ENCODE measurements at regions not wholly inside any gene's neighbourhood (a gene's known extent, or its start where the extent isn't known, plus 50 kb on each side); places are given as distances from the start of the nearest gene placed in this dataset.

GRCh38 chr17:45708707-45709290, 75.3 kb upstream of the CRHR1 start:
- TF ChIP-seq, protein P1, sequence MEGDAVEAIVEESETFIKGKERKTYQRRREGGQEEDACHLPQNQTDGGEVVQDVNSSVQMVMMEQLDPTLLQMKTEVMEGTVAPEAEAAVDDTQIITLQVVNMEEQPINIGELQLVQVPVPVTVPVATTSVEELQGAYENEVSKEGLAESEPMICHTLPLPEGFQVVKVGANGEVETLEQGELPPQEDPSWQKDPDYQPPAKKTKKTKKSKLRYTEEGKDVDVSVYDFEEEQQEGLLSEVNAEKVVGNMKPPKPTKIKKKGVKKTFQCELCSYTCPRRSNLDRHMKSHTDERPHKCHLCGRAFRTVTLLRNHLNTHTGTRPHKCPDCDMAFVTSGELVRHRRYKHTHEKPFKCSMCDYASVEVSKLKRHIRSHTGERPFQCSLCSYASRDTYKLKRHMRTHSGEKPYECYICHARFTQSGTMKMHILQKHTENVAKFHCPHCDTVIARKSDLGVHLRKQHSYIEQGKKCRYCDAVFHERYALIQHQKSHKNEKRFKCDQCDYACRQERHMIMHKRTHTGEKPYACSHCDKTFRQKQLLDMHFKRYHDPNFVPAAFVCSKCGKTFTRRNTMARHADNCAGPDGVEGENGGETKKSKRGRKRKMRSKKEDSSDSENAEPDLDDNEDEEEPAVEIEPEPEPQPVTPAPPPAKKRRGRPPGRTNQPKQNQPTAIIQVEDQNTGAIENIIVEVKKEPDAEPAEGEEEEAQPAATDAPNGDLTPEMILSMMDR (IDR thresholded peaks at IDR 0.05; ENCODE audit: borderline replicate concordance): no peak
- no peak for DNase-seq
- no peak overlapping the region for H3K27ac ChIP-seq (replicated peaks)
- no peak overlapping the region for H3K4me3 ChIP-seq
- intact Hi-C loops (cut with micrococcal nuclease): no loop called here
- H3K36me3 ChIP-seq: no peaks in the 10 kb centered on the region
- H3K9me3 ChIP-seq (replicated peaks): no peaks in the 10 kb centered on the region
- H3K4me1 ChIP-seq: no peaks in the 10 kb centered on the region
- peaks cover 99% of the 10 kb centered on the region for H3K27me3 ChIP-seq (ENCODE audit: low read depth)

- Histone ChIP-seq H3K27me3 (ENCODE audit: low read depth) (peaks cover 99% of the 10 kb centered on the region), H3K4me3 (no peak overlapping the region), H3K4me1 (no peaks in the 10 kb centered on the region), H3K27ac (replicated peaks) (no peak overlapping the region), H3K36me3 (no peaks in the 10 kb centered on the region), H3K9me3 (replicated peaks) (no peaks in the 10 kb centered on the region)
- intact Hi-C loops (cut with micrococcal nuclease): no loop called here
- no peak for DNase-seq
- TF ChIP-seq, protein P1 (IDR thresholded peaks at IDR 0.05; ENCODE audit: borderline replicate concordance): no peak
Measured at GRCh38 chr17:45709728-45710288, 74.3 kb upstream of the CRHR1 start.

DNA sequence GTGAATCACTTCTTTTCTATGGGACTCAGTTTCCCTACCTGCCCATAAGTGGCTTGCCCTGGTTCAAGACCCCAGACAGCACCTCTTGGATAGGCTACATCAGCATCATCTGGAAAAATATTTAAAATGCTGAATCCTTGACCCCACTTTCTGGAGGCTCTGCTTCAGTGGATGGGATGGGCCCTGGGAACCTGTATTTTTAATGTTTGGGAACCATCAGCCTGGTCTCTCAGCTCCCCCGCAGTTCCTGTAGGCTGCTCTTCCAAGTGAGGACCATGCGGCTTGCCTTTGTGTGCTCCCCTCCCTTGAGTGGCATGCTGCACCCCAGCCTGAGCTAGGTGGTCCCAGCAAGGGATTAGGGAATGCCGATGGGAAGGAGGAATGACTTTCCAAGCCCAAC, 68.3 kb upstream of the CRHR1 start:
- intact Hi-C loops (cut with micrococcal nuclease): no loop called here
- no peak for DNase-seq
- H3K27me3 ChIP-seq (ENCODE audit: low read depth): peaks cover 98% of the 10 kb centered on the region

GRCh38 chr17:45718791-45719190, 65.3 kb upstream of the CRHR1 start:
- intact Hi-C loops (cut with micrococcal nuclease): no loop called here
- Histone ChIP-seq H3K27me3 (ENCODE audit: low read depth) (peaks cover 86% of the 10 kb centered on the region), H3K4me3 (no peak overlapping the region), H3K4me1 (no peaks in the 10 kb centered on the region), H3K36me3 (no peaks in the 10 kb centered on the region), H3K9me3 (replicated peaks) (peaks cover under 1% of the 10 kb centered on the region), H3K27ac (replicated peaks) (no peak overlapping the region)
- TF ChIP-seq, protein P1 (IDR thresholded peaks at IDR 0.05; ENCODE audit: borderline replicate concordance): no peak
- DNase-seq: no peak

More for the DNA sequence above, 68.3 kb upstream of the CRHR1 start:
- Histone ChIP-seq H3K36me3 (no peaks in the 10 kb centered on the region), H3K4me1 (no peaks in the 10 kb centered on the region), H3K9me3 (replicated peaks) (no peaks in the 10 kb centered on the region), H3K4me3 (no peak overlapping the region), H3K27ac (replicated peaks) (no peak overlapping the region)
- TF ChIP-seq, protein P1 (IDR thresholded peaks at IDR 0.05; ENCODE audit: borderline replicate concordance): no peak

- intact Hi-C loops (cut with micrococcal nuclease): no loop called here
- TF ChIP-seq, protein P1 (IDR thresholded peaks at IDR 0.05; ENCODE audit: borderline replicate concordance): peak; percentile 46
- Histone ChIP-seq H3K27ac (replicated peaks) (no peak overlapping the region), H3K36me3 (no peaks in the 10 kb centered on the region), H3K4me3 (no peak overlapping the region), H3K27me3 (ENCODE audit: low read depth) (peaks cover 86% of the 10 kb centered on the region), H3K9me3 (replicated peaks) (peaks cover 6% of the 10 kb centered on the region), H3K4me1 (no peaks in the 10 kb centered on the region)
- DNase-seq: no peak
Measured at GRCh38 chr17:45719335-45720071, 64.6 kb upstream of the CRHR1 start.

Data from left ventricle myocardium inferior (tissue), 1 donor.